HFF-Myc (cell line): ENCODE measurements at regions not wholly inside any gene's neighbourhood (a gene's known extent, or its start where the extent isn't known, plus 50 kb on each side); places are given as distances from the start of the nearest gene placed in this dataset.

Experiments used
- DNase-seq: peaks from one replicate; pipeline ENCODE4 v3.0.0-alpha.2; 2011; ENCODE audit warnings: low read depth; ENCODE audit errors: extremely low read depth
- H3K4me3 ChIP-seq: replicated peaks from 2 replicates; pipeline ENCODE4 v1.5.1; 2011; ENCODE audit warnings: low read depth, mild to moderate bottlenecking, control low read depth, low read length
- CTCF ChIP-seq: IDR thresholded peaks from 2 replicates; pipeline ENCODE4 v1.5.1; 2012; ENCODE audit warnings: mild to moderate bottlenecking, low read depth, low read length, control low read depth; ENCODE audit errors: missing control alignments

- DNase-seq = no peak
- H3K4me3 ChIP-seq = no peak overlapping the region
- no peak for TF ChIP-seq CTCF
Observed at GRCh38 chr1:199054694-199055093, 415.9 kb downstream of the PTPRC start.

- no peak overlapping the region for H3K4me3 ChIP-seq
- TF ChIP-seq CTCF = no peak
- DNase-seq = no peak
Observed at GRCh38 chr1:199057322-199057721, 418.5 kb downstream of the PTPRC start.

GRCh38 chr1:199058281-199058680, 419.4 kb downstream of the PTPRC start:
- no peak overlapping the region for H3K4me3 ChIP-seq
- DNase-seq = no peak
- TF ChIP-seq CTCF = no peak

GRCh38 chr1:199064971-199065370, 426.1 kb downstream of the PTPRC start:
- TF ChIP-seq CTCF = no peak
- DNase-seq = no peak
- no peak overlapping the region for H3K4me3 ChIP-seq

- no peak overlapping the region for H3K4me3 ChIP-seq
- no peak for TF ChIP-seq CTCF
Observed at GRCh38 chr1:199067483-199067882, 428.6 kb downstream of the PTPRC start.

DNA sequence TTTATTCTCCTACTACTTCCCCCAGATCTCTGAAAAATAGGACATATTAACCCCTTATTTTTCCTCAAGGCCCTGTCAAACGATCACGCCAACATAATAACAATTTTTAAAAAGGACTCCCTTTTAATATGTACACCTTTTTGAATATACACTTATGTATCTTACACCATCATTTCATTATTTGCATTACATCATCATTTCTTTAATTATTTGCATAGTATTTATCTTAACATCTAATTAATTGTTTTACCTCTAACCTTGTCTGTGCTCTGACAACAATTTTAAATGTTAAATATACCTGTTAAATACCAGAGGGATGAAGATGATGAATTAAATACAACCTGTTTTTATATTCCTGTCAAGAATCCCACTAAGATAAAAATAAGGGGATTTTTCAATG, 432.2 kb downstream of the PTPRC start:
- no peak for TF ChIP-seq CTCF

More at GRCh38 chr1:199067483-199067882, 428.6 kb downstream of the PTPRC start:
- no peak for DNase-seq

GRCh38 chr1:199073166-199073565, 434.3 kb downstream of the PTPRC start:
- DNase-seq = no peak
- H3K4me3 ChIP-seq = no peak overlapping the region
- no peak for TF ChIP-seq CTCF

More for the DNA sequence above, 432.2 kb downstream of the PTPRC start:
- H3K4me3 ChIP-seq = no peak overlapping the region
- no peak for DNase-seq
